ENCODE measurements at regions not wholly inside any gene's neighbourhood (a gene's known extent, or its start where the extent isn't known, plus 50 kb on each side); places are given as distances from the start of the nearest gene placed in this dataset.

DNA sequence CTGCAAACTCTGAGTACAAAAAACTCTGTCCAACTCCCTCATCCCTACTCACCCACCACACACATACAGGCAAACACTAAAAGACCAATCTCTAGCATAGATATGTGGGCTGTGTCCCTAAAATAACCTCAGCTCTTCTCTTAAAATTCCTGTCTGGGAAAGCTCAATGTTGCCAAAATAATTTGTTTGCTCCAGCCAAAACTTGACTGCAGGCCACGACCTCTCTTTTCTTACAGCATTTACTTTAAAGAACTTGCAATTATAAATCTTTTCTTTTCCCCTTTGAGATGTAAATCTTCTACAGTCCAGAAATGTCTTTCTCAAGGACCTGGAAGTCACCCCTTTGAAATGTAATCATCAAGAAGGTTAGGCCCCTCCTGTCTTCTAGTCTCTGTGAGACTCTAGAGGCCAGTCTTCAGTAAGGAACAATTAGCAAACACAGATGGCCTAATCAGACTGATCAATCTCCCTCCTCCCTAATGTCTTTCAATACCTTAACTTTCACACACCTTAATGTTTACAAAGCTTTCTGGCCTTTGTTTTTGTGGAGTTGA lies 483.6 kb upstream of the RGS18 start:
- ATAC-seq (ENCODE audit: low read depth): no peak
- Histone ChIP-seq H3K9me3 (ENCODE audit: severe bottlenecking) (no peaks in the 10 kb centered on the region), H3K4me1 (ENCODE audit: insufficient read depth, poor library complexity, severe bottlenecking) (peaks cover 3% of the 10 kb centered on the region), H3K4me3 (ENCODE audit: severe bottlenecking) (no peak overlapping the region), H3K36me3 (ENCODE audit: low read depth) (no peaks in the 10 kb centered on the region), H3K27ac (ENCODE audit: poor library complexity, severe bottlenecking) (no peak overlapping the region), H3K27me3 (ENCODE audit: insufficient read depth, poor library complexity, severe bottlenecking) (no peaks in the 10 kb centered on the region)
- no peak for DNase-seq (ENCODE audit: low spot score)
- TF ChIP-seq, protein P1, sequence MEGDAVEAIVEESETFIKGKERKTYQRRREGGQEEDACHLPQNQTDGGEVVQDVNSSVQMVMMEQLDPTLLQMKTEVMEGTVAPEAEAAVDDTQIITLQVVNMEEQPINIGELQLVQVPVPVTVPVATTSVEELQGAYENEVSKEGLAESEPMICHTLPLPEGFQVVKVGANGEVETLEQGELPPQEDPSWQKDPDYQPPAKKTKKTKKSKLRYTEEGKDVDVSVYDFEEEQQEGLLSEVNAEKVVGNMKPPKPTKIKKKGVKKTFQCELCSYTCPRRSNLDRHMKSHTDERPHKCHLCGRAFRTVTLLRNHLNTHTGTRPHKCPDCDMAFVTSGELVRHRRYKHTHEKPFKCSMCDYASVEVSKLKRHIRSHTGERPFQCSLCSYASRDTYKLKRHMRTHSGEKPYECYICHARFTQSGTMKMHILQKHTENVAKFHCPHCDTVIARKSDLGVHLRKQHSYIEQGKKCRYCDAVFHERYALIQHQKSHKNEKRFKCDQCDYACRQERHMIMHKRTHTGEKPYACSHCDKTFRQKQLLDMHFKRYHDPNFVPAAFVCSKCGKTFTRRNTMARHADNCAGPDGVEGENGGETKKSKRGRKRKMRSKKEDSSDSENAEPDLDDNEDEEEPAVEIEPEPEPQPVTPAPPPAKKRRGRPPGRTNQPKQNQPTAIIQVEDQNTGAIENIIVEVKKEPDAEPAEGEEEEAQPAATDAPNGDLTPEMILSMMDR (IDR thresholded peaks at IDR 0.05; ENCODE audit: poor library complexity, severe bottlenecking): no peak

DNA sequence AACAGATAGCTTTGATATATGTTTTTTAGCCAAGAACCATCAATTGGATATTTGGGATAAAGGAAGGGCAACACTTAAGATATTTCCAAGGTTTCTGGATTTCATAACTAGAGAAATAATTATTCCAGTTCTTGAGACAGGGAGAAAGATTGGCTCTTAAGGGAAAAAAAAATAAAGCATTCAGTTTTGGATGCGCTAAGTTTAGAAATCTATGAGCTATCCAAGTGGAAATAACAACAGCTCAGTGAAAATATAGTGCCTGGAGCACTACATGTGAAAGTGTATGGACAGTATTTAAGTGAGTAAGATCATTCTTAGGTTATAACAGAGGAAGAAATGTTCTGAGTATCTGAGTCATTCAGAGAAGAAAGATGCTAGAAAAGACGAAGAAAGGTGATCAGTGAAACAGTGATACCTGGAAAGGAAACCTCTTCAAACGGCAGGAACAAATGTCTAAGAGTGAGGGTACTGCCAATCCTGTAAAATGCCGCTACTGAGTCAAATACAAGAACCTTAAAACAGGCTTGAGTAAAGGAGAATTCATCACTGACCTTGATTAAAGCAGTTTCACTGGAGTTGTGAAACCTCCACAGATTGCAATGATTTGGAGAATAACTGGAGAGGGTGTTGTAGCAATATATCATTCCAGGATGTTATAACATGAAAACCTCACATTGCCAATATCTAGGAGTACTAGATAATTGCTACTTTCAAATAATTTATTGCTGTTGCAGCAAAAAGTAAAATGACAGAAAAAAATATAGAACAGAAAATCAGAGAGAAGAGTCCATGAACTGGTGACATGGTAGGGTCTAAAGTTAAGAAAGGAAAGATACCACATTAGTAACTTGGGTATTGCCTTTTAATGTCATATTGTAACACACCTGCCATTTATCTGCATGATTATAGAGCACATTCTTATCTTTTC lies 482.1 kb upstream of the RGS18 start:
- Histone ChIP-seq H3K27ac (ENCODE audit: poor library complexity, severe bottlenecking) (no peak overlapping the region), H3K4me1 (ENCODE audit: insufficient read depth, poor library complexity, severe bottlenecking) (no peaks in the 10 kb centered on the region), H3K9me3 (ENCODE audit: severe bottlenecking) (no peaks in the 10 kb centered on the region), H3K36me3 (ENCODE audit: low read depth) (no peaks in the 10 kb centered on the region), H3K27me3 (ENCODE audit: insufficient read depth, poor library complexity, severe bottlenecking) (no peaks in the 10 kb centered on the region), H3K4me3 (ENCODE audit: severe bottlenecking) (no peak overlapping the region)
- no peak for DNase-seq (ENCODE audit: low spot score)
- TF ChIP-seq, protein P1 (IDR thresholded peaks at IDR 0.05; ENCODE audit: poor library complexity, severe bottlenecking): no peak
- no peak for ATAC-seq (ENCODE audit: low read depth)

DNA sequence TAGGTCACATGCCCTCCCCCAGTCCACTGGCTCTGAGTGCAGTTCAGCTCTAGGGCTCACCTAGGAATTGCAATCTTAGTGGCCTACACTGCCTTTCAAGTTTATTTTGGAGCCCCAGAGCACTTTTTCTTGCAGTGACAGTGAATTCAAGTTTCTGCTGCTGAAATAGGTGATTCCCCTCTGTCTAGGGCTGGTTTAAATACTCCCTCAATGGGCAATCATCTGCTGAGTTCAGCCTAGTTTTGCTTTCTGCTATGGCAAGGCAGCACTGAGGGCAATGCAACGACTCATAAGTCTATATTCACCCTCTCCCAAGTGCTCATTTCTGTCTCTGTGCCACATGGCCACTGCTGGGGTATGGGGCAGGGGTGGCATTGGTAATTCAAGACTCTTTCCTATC lies 472.6 kb upstream of the RGS18 start:
- no peak for DNase-seq (ENCODE audit: low spot score)
- Histone ChIP-seq H3K4me3 (ENCODE audit: severe bottlenecking) (no peak overlapping the region), H3K27me3 (ENCODE audit: insufficient read depth, poor library complexity, severe bottlenecking) (peaks cover 5% of the 10 kb centered on the region), H3K4me1 (ENCODE audit: insufficient read depth, poor library complexity, severe bottlenecking) (no peaks in the 10 kb centered on the region), H3K27ac (ENCODE audit: poor library complexity, severe bottlenecking) (no peak overlapping the region), H3K9me3 (ENCODE audit: severe bottlenecking) (no peaks in the 10 kb centered on the region), H3K36me3 (ENCODE audit: low read depth) (no peaks in the 10 kb centered on the region)
- TF ChIP-seq, protein P1 (IDR thresholded peaks at IDR 0.05; ENCODE audit: poor library complexity, severe bottlenecking): no peak
- ATAC-seq (ENCODE audit: low read depth): no peak

DNA sequence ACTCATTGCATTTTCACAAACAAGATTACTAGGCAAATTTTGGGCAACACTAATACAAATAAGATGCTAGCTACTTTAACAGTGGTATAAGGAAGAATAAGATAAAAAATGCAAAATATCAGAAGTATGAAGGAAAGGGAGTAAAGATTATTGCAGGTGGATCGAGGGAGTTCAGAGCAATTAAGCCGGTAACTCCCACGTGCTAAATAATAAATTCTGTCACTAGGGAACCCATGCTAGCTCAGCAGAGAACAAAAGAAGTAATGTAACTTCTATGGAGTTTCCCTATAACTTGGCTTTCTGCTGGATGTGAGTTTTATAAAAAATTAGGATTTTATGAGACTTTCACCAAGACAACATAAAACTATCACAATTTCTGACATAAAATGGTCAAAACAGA lies 470.5 kb upstream of the RGS18 start:
- Histone ChIP-seq H3K27ac (ENCODE audit: poor library complexity, severe bottlenecking) (no peak overlapping the region), H3K9me3 (ENCODE audit: severe bottlenecking) (no peaks in the 10 kb centered on the region), H3K36me3 (ENCODE audit: low read depth) (no peaks in the 10 kb centered on the region), H3K4me1 (ENCODE audit: insufficient read depth, poor library complexity, severe bottlenecking) (no peaks in the 10 kb centered on the region), H3K27me3 (ENCODE audit: insufficient read depth, poor library complexity, severe bottlenecking) (peaks cover 5% of the 10 kb centered on the region), H3K4me3 (ENCODE audit: severe bottlenecking) (no peak overlapping the region)
- ATAC-seq (ENCODE audit: low read depth) (no peak), DNase-seq (ENCODE audit: low spot score) (no peak)
- TF ChIP-seq, protein P1 (IDR thresholded peaks at IDR 0.05; ENCODE audit: poor library complexity, severe bottlenecking): no peak

DNA sequence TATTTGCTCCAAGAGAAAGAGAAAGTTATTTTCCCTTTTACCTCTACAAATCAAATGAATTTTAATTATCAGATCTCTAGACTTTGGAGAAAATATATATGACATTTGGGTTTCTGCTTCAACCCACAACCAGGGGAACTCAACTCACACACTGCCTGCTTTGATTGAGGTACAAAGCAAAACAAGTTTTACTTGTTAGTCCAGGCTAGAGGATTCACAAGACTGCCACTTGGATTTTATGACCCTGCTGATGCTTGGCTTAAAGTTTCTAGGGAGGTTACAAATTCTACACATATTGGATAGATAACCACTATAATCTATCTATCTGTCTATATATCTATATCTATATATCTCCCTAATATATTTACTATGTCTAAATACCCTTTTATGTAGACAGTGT lies 467.3 kb upstream of the RGS18 start:
- H3K4me1 ChIP-seq (ENCODE audit: insufficient read depth, poor library complexity, severe bottlenecking): no peaks in the 10 kb centered on the region
- no peak for ATAC-seq (ENCODE audit: low read depth)
- TF ChIP-seq, protein P1 (IDR thresholded peaks at IDR 0.05; ENCODE audit: poor library complexity, severe bottlenecking): no peak

More for the DNA sequence above, 467.3 kb upstream of the RGS18 start:
- DNase-seq (ENCODE audit: low spot score): no peak
- Histone ChIP-seq H3K36me3 (ENCODE audit: low read depth) (no peaks in the 10 kb centered on the region), H3K4me3 (ENCODE audit: severe bottlenecking) (no peak overlapping the region), H3K9me3 (ENCODE audit: severe bottlenecking) (no peaks in the 10 kb centered on the region), H3K27me3 (ENCODE audit: insufficient read depth, poor library complexity, severe bottlenecking) (peaks cover 5% of the 10 kb centered on the region), H3K27ac (ENCODE audit: poor library complexity, severe bottlenecking) (no peak overlapping the region)
